DMS79 (cell line): ENCODE measurements at regions not wholly inside any gene's neighbourhood (a gene's known extent, or its start where the extent isn't known, plus 50 kb on each side); places are given as distances from the start of the nearest gene placed in this dataset.

Experiments used
- DNase-seq: peaks from one replicate; lab custom pipeline; 2025; lab: John Stamatoyannopoulos, UW

GRCh38 chr9:115169003-115169402 is 51.0 kb upstream of the TNC start:
- no peak for DNase-seq

DNA sequence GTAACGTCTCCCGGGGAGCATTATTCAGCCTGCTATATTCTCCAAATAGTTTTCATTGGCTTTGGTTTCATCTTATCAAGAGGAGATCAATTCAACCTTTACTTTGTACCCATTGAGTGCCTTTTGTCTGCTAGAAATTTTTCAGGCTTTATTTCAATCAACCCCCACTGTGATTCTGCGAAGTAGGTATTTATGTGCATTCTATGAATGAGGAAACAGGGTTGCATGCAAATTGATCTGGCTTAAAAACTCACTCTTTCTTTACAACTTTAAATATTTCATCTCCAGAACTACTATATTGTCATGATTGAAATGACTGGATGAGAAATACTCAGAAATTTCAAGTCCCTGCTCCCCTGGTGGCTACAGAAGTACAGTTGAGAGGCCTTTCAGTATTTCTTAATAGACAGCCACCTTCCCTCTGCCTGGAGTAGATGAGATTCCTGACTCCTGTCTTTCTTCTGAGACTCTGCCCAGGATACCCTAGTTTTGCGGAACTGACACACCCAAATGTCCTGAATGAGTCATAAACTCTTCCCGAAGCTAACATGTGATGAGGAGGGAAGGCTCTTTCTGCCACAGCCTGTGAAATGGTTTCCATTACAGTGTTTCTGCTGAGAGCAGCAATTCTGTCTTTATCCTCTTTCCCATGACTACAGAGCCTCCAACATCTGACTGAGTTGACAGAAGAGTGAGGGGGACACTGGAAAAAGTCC is 52.6 kb upstream of the TNC start:
- no peak for DNase-seq

GRCh38 chr9:115171921-115172388 is 54.0 kb upstream of the TNC start:
- no peak for DNase-seq

DNA sequence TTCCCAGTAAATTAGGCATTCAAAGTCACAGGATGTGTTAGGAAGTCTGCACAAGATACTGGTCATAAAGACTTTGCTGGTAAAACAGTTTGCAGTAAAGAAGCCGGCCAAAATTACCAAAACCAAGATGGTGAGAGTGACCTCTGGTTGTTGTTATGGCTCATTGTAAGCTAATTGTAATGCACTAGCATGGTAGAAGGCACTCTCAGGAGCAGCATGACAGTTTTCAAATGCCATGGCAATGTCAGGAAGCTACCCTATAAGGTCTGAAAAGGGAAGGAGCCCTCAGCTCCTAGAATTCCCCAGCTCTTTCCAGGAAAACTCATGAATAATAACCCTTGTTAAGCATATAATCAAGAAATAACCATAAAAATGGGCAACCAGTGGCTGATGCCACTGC is 64.3 kb upstream of the TNC start:
- no peak for DNase-seq

DNA sequence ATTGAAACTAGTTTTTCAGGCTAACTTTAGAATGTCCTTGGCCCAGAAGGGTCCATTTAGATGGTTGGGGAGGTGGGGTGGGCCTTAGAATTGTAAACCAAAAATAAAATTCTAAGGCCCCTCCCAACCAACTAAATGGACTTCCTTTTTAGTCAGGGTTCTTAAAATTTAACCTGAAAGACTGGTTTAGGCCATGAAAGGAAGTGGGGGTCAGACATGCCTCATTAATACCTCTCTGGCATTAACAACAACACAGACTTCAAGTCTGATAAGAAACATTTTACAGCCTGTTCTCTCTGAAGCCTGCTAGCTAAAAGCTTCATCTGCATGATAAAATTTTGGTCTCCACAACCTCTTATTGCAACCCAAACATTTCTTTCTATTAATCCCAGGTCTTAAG is 65.5 kb upstream of the TNC start:
- DNase-seq = no peak

GRCh38 chr9:115189686-115190085 is 71.7 kb upstream of the TNC start:
- no peak for DNase-seq

DNA sequence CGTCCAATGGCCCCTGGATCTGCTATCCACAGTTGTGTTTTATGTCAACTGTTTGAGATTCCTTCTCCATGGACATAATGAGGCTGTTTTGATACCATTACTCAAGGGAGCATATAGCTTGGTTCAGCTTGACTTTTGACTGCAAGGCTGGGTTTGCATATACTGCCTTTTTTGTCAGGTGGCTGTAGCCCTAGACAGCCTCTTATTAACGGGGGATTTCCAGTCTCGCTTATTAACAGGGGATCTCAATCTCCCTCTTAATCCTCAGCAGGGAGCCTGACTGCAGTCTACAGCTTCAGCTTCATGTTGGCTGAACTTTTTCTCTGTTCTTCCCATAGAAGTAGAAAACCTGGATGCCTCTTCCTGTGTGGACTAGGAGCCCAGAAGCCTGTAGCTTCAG is 73.7 kb upstream of the TNC start:
- DNase-seq = no peak

GRCh38 chr9:115192280-115192679 is 74.3 kb upstream of the TNC start:
- no peak for DNase-seq

- DNase-seq = no peak
Observed at GRCh38 chr9:115192835-115193525, 75.0 kb upstream of the TNC start.

DNA sequence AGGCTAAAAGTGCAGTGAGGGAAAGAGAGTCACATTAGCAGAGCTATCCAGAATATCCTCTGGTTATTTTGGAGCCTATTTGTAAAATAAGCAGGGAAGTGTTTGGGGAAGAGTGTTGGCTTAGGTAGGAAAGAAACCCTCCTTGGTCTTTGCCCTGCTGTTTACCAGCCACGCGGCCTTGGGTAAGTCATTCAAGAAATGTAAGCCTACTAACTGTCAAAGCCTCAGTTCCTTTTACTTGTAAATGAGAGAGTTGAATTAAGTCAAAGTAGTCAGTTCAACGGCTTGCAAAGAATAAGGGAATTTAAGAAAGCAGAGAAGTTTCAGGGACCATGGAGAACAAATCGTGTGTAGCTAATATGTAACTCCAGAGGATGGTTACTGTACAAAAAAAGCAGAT is 75.8 kb upstream of the TNC start:
- no peak for DNase-seq

GRCh38 chr9:115194216-115194615 is 76.3 kb upstream of the TNC start:
- DNase-seq = no peak

DNA sequence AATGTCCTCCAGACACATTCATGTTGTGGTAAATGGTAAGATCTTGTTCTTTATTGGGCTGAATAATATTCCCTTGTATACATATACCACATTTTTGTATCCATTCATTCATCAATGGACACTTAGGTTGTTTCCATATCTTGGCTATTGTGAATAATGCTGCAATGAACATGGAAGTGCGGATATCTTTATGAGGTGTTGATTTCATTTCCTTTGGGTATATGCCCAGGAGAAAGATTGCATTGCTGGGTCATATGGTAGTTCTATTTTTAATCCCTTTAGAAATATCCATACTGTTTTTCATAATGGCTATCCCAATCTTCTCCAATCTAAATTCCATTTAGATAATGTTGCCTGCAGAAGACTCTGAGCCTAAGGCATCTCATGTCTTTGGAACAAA is 78.0 kb upstream of the TNC start:
- no peak for DNase-seq

- DNase-seq = no peak
Observed at GRCh38 chr9:115196919-115197318, 79.0 kb upstream of the TNC start.

DNA sequence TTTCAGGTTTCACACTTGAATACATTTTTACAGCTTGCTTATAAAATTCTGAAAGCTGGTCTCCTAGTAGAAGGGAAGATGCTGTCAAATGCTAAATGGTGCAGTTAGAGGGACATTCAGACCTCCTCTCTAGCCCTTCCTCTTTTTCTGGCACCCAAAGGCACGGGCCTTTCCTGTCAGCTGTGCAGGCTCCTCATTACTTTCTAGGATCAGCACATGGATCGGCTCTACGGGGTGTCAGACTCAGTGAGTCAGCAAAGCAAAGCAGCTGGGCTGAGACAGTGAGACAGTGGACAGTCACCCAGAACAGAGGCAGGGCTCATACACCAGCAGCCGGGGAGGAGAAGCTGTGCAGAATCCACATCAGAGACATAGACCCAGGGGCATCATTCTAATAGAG is 80.0 kb upstream of the TNC start:
- no peak for DNase-seq

- DNase-seq = no peak
Observed at GRCh38 chr9:115200711-115201505, 83.0 kb upstream of the TNC start.

DNA sequence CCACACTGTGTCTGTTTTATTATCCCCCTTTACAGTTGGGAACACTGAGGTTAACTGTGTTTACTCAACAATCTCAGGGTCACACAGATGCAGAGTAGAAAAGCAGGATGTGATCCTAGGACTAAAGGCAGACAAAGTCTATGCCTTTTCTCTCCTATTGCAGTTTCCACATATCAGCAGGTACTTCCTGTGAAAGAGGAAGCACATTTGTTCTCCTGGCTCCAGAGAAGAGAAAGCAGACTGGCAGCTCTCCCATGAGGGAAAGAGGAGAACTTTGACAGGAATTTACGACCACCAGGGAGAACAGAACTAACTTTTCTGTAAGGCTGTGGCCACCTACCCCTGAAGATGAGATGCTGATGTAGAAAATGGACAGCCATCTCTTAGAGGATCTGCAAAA is 84.2 kb upstream of the TNC start:
- no peak for DNase-seq

DNA sequence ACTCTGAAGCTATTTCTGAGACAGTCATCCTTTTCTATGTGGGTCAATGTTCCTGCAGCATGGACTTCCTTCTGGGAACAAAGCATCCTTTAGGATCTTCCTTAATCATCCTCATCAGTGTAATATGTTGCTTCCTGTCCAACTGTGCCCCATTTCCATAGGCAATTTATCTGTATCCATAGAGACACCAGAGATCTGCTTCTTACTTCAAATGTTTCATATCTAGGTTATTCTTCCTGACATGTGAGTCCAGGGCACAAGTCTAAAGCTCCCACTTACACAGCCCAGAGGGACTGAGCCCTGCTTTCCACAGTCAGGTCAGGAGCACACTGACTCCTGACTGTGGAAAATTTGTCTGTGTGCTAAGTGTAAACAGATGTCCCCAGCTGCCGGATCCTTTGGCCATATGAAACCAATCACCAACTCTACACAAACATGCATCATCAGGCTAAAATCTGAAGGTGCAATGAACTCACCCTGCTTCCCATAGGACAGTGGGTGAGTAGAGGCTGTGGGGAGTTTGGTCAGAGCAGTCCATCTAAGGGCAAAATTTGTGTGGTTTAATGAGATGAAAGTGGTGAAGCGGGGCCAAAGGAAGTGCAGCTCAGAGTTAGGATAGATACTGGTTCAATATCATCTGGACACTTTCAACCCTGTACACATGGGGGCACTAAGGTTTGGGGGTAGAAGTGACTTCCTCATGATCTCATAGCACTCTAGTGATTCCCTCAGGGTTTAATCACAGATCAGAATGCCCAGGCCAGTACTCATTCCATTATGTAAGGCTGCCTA is 85.2 kb upstream of the TNC start:
- DNase-seq = no peak

DNA sequence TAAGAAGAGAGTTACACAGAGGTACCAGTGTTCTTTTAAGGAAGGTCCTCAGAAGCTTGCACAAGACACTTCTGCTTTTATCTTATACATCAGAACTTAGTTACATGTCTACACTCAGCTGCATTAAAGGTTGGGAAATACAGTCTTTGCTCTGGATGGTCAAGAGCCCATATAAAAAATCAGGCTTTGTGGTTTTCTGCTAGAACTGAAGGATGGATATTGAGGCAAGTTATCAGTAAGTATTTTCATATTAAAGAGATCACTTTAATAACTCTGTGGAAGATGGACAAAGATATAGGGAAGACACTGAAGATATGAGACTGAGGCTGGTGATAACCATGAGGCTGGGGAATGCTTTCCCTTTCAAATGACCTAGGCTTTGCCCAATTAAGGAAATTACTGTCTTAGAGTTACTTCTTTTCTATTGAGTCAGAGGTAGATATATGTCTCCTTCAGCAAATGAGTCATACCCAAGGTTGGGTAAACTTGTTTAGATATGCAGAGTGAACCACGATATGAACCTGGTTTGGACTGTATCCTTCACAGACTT is 87.0 kb upstream of the TNC start:
- no peak for DNase-seq

- no peak for DNase-seq
Observed at GRCh38 chr9:115207003-115207836, 89.3 kb upstream of the TNC start.

DNA sequence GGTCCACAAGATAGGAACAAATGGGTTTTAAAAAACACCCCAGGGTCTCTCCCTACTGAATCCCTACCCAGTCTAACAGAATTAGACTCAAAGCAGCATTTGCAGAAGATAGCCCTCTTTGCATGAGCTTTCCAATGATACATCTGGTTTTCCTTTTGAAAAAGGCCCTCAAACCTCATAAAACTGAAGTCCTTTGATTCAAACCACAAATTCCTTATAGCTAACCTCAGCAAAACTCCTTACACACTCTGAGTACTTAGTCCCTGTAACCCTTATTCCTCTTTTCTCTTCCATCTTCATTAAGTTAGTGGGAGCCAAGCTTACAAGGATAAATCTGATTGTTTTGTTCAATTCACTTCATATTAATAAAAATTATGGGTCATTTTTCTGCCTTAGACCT is 90.5 kb upstream of the TNC start:
- no peak for DNase-seq
